Right lobe of liver (tissue), 4 donors: ENCODE measurements at regions not wholly inside any gene's neighbourhood (a gene's known extent, or its start where the extent isn't known, plus 50 kb on each side); places are given as distances from the start of the nearest gene placed in this dataset.

Experiments used
- CTCF ChIP-seq, 4 donors: fragments of 200-600 bp in 3 of 4; fragments of 450-650 bp in 1 of 4; IDR thresholded peaks; one replicate each; pipeline versions ENCODE4 v1.5.1 to v1.8.0; 2016 to 2022; ENCODE audit warnings: antibody characterized with exemption in 4 of 4, mild to moderate bottlenecking in 2 of 4
- POLR2A ChIP-seq: fragments of 450-650 bp; IDR thresholded peaks from one replicate; pipeline ENCODE4 v1.6.1; 2017; ENCODE audit warnings: antibody characterized with exemption, mild to moderate bottlenecking
- donor health status: DM: no; HTN: no; CAD: no.
- donor health status: DM: no; HTN: no; CAD: no.
- donor health status: DM: no; HTN: yes; CAD: no.

- no peak for TF ChIP-seq CTCF (IDR thresholded peaks at IDR 0.05)
- no peak for TF ChIP-seq POLR2A
Measured at GRCh38 chr4:101528526-101528925, 181.2 kb upstream of the PPP3CA start.
